Choroid plexus epithelial cell (primary cell): ENCODE measurements at regions not wholly inside any gene's neighbourhood (a gene's known extent, or its start where the extent isn't known, plus 50 kb on each side); places are given as distances from the start of the nearest gene placed in this dataset.

Experiments
- DNase-seq: peaks from one replicate; pipeline ENCODE4 v3.0.0-alpha.2; 2010; ENCODE audit warnings: low read depth
- H3K4me3 ChIP-seq: 2 replicates; pipeline ENCODE4 v1.5.1; 2011; ENCODE audit warnings: low read depth, mild to moderate bottlenecking, control low read depth, low read length, moderate library complexity
- CTCF ChIP-seq: conservative IDR thresholded peaks from 2 replicates; pipeline ENCODE4 v1.5.1; 2011; ENCODE audit warnings: low read depth, mild to moderate bottlenecking, control low read depth, inconsistent platforms, low read length, moderate library complexity

DNA sequence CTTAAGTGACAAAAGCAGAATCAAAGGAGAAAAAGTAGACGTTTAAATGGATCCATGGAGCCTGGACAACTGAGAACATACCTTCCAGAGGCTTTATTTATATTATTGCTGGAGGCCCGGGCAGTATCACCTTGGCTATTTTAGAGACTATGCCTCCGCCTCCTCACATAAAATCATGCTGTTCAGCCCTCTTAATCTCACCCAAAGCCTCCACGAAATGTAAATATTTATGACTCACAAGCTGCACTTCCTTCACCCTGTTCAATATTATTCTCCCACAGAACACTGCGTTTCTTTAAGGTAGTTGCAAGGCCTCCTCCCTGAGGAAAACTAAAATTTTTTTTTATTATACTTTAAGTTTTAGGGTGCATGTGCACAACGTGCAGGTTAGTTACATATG lies 478.6 kb upstream of the ACVR2A start:
- TF ChIP-seq CTCF, result no peak
- H3K4me3 ChIP-seq, result no peak overlapping the region
- DNase-seq, result no peak

- peak; percentile 4 for DNase-seq
- H3K4me3 ChIP-seq, result no peak overlapping the region
- TF ChIP-seq CTCF, result no peak
Observed at GRCh38 chr2:147365622-147366021, 479.2 kb upstream of the ACVR2A start.

- no peak for TF ChIP-seq CTCF
- H3K4me3 ChIP-seq, result no peak overlapping the region
- no peak for DNase-seq
Observed at GRCh38 chr2:147364597-147364996, 480.2 kb upstream of the ACVR2A start.

DNA sequence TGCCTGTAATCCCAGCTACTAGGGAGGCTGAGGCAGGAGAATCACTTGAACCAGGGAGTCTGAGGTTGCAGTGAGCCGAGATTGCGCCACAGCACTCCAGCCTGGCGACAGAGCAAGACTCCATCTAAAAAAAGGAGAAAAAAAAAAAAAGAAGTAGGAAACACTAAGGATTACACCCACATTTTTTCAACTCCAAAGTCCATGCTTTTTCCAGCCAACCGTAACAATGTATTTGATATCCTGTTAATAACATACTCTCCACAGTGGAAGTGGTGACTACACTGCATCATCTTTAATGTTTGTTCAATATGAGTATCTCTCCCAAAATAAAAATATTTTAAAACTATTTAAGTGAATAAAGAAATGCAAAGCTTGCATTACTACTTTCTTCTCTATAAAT lies 481.6 kb upstream of the ACVR2A start:
- no peak for TF ChIP-seq CTCF
- DNase-seq, result no peak
- no peak overlapping the region for H3K4me3 ChIP-seq

DNA sequence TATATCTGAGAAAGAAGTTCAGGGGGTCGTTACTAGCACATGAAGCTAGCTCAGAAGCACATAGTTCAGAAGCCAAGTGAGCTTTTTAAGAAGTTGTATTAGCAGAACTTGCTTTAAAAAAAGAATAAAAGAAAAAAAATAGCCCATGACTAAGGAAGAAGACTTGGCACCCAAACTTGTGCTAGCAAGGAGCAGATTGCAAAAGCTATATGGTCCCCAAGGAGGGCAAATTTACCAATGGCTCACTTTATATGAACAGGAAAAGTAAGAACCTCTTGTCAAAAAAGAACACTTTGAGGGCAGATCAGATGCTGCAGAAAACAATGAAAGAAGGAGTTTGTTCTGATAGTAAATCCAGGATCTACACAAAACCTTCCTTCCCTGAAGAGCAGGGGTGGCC lies 486.5 kb upstream of the ACVR2A start:
- no peak for DNase-seq
- H3K4me3 ChIP-seq, result no peak overlapping the region
- TF ChIP-seq CTCF, result no peak

GRCh38 chr2:147356157-147356556 lies 488.7 kb upstream of the ACVR2A start:
- H3K4me3 ChIP-seq, result no peak overlapping the region
- DNase-seq, result no peak
- TF ChIP-seq CTCF, result no peak

- no peak for DNase-seq
- H3K4me3 ChIP-seq, result no peak overlapping the region
- TF ChIP-seq CTCF, result no peak
Observed at GRCh38 chr2:147355706-147356105, 489.1 kb upstream of the ACVR2A start.
